Smooth muscle cell (in vitro differentiated cells): ENCODE measurements at regions not wholly inside any gene's neighbourhood (a gene's known extent, or its start where the extent isn't known, plus 50 kb on each side); places are given as distances from the start of the nearest gene placed in this dataset.
A peak's percentile ranks its signal among the peaks of the same experiment; 100 is the strongest.

Experiments used
- DNase-seq: peaks from one replicate; lab custom pipeline; 2025; ENCODE audit not compliant: unreplicated experiment; lab: John Stamatoyannopoulos, UW
- H2AFZ ChIP-seq: fragments of 200-600 bp; sonication (generic); 2 replicates; pipeline ENCODE4 v1.6.0; 2016; ENCODE audit warnings: antibody characterized with exemption, low read depth, mild to moderate bottlenecking
- H3F3A ChIP-seq: fragments of 200-600 bp; sonication (generic); 2 replicates; pipeline ENCODE4 v1.6.0; 2017; ENCODE audit warnings: antibody characterized with exemption, low read depth
- H3K27ac ChIP-seq: fragments of 200-600 bp; sonication (generic); 2 replicates; pipeline ENCODE4 v1.5.1; 2016; ENCODE audit warnings: low read depth, mild to moderate bottlenecking
- H3K27me3 ChIP-seq: fragments of 200-600 bp; sonication (generic); 2 replicates; pipeline ENCODE4 v1.6.1; 2016; ENCODE audit warnings: low read depth, mild to moderate bottlenecking
- H3K36me3 ChIP-seq: fragments of 200-600 bp; sonication (generic); 2 replicates; pipeline ENCODE4 v1.5.1; 2016; ENCODE audit warnings: low read depth
- H3K4me1 ChIP-seq: fragments of 200-600 bp; sonication (generic); 2 replicates; pipeline ENCODE4 v1.5.1; 2016; ENCODE audit warnings: low read depth
- H3K4me2 ChIP-seq: fragments of 200-600 bp; sonication (generic); 2 replicates; pipeline ENCODE4 v1.6.0; 2016; ENCODE audit warnings: mild to moderate bottlenecking
- H3K4me3 ChIP-seq: fragments of 200-600 bp; sonication (generic); 2 replicates; pipeline ENCODE4 v1.5.1; 2016; ENCODE audit warnings: mild to moderate bottlenecking
- H3K79me2 ChIP-seq: fragments of 200-600 bp; sonication (generic); 2 replicates; pipeline ENCODE4 v1.6.0; 2016; ENCODE audit warnings: low read depth, mild to moderate bottlenecking
- H3K9ac ChIP-seq: fragments of 200-600 bp; sonication (generic); 2 replicates; pipeline ENCODE4 v1.6.0; 2016; ENCODE audit warnings: low read depth
- H3K9me3 ChIP-seq: fragments of 200-600 bp; sonication (generic); replicated peaks from 2 replicates; pipeline ENCODE4 v1.5.1; 2016; ENCODE audit warnings: low read depth
- H4K20me1 ChIP-seq: fragments of 200-600 bp; sonication (generic); 2 replicates; pipeline ENCODE4 v1.6.0; 2016; ENCODE audit warnings: low read depth
- CTCF ChIP-seq: fragments of 200-600 bp; sonication (generic); IDR thresholded peaks from 2 replicates; pipeline ENCODE4 v1.5.1; 2017; ENCODE audit warnings: borderline replicate concordance, mild to moderate bottlenecking, antibody characterized with exemption; ENCODE audit not compliant: insufficient read depth, poor library complexity, severe bottlenecking
- WGBS: methylation state at CpG from one replicate; pipeline ENCODE4 v1.1.7; 2016; ENCODE audit warnings: low lambda C conversion rate; 5-methylcytosine and 5-hydroxymethylcytosine counted together

- H3K36me3 ChIP-seq = no peaks in the 10 kb centered on the region
- H3K27ac ChIP-seq = no peak overlapping the region
- no peak for DNase-seq
- no peak overlapping the region for H3K9ac ChIP-seq
- H2AFZ ChIP-seq = no peak overlapping the region
- no peaks in the 10 kb centered on the region for H3K9me3 ChIP-seq
- no peak overlapping the region for H3K4me2 ChIP-seq
- no peaks in the 10 kb centered on the region for H3K27me3 ChIP-seq
- no peaks in the 10 kb centered on the region for H3F3A ChIP-seq
- no peaks in the 10 kb centered on the region for H3K4me1 ChIP-seq
- TF ChIP-seq CTCF = peak; percentile 58
- no peaks in the 10 kb centered on the region for H3K79me2 ChIP-seq
- H3K4me3 ChIP-seq = no peak overlapping the region
- H4K20me1 ChIP-seq = no peaks in the 10 kb centered on the region
- 86% methylated on average over 12 of the region's 12 CpGs for WGBS
These were observed 582.7 kb upstream of the PSMD7 start for GRCh38 chr16:73713778-73714495.

- no peak overlapping the region for H3K4me3 ChIP-seq
These were observed 583.4 kb upstream of the PSMD7 start for GRCh38 chr16:73713251-73713650.

GRCh38 chr16:73711406-73712080 lies 585.1 kb upstream of the PSMD7 start:
- H3K9me3 ChIP-seq = no peaks in the 10 kb centered on the region
- no peak overlapping the region for H3K4me3 ChIP-seq
- DNase-seq = no peak
- no peaks in the 10 kb centered on the region for H3K79me2 ChIP-seq
- no peak overlapping the region for H2AFZ ChIP-seq
- H3K36me3 ChIP-seq = no peaks in the 10 kb centered on the region
- H3K4me1 ChIP-seq = no peaks in the 10 kb centered on the region
- no peak for TF ChIP-seq CTCF
- no peak overlapping the region for H3K27ac ChIP-seq
- H3K4me2 ChIP-seq = no peak overlapping the region
- no peaks in the 10 kb centered on the region for H3K27me3 ChIP-seq
- H3K9ac ChIP-seq = no peak overlapping the region
- 83% methylated on average over 4 of the region's 4 CpGs for WGBS
- H4K20me1 ChIP-seq = no peaks in the 10 kb centered on the region
- no peaks in the 10 kb centered on the region for H3F3A ChIP-seq

More at GRCh38 chr16:73713251-73713650, 583.4 kb upstream of the PSMD7 start:
- no peaks in the 10 kb centered on the region for H3K4me1 ChIP-seq
- no peaks in the 10 kb centered on the region for H4K20me1 ChIP-seq
- no peaks in the 10 kb centered on the region for H3F3A ChIP-seq
- H3K4me2 ChIP-seq = no peak overlapping the region
- H3K79me2 ChIP-seq = no peaks in the 10 kb centered on the region
- no peak overlapping the region for H3K9ac ChIP-seq
- no peaks in the 10 kb centered on the region for H3K9me3 ChIP-seq
- WGBS = 84% methylated on average over 8 of the region's 8 CpGs
- no peak for DNase-seq
- no peak overlapping the region for H2AFZ ChIP-seq
- TF ChIP-seq CTCF = no peak
- no peaks in the 10 kb centered on the region for H3K36me3 ChIP-seq
- H3K27ac ChIP-seq = no peak overlapping the region
- H3K27me3 ChIP-seq = no peaks in the 10 kb centered on the region
